ENCODE measurements at regions not wholly inside any gene's neighbourhood (a gene's known extent, or its start where the extent isn't known, plus 50 kb on each side); places are given as distances from the start of the nearest gene placed in this dataset.

GRCh38 chr18:10074110-10074509, 160.3 kb downstream of the VAPA start:
- no peak for TF ChIP-seq EZH2 (IDR thresholded peaks at IDR 0.05; ENCODE audit: insufficient read depth, low read length)
- no peak for TF ChIP-seq CTCF (IDR thresholded peaks at IDR 0.05; ENCODE audit: insufficient read depth, low read depth, low read length)
- H3K27me3 Mint-ChIP-seq (ENCODE audit: low read depth, unreplicated experiment), result peaks cover 27% of the 10 kb centered on the region
- H3K27me3 ChIP-seq (ENCODE audit: insufficient read depth, low read length), result peaks cover 3% of the 10 kb centered on the region
- H3K27ac ChIP-seq (ENCODE audit: low read depth, low read length), result no peak overlapping the region
- H3K79me2 ChIP-seq (ENCODE audit: insufficient read depth, low read length), result no peaks in the 10 kb centered on the region
- H3K4me1 Mint-ChIP-seq (ENCODE audit: low read depth, unreplicated experiment), result peaks cover 3% of the 10 kb centered on the region
- H3K4me3 Mint-ChIP-seq (ENCODE audit: unreplicated experiment), result no peak overlapping the region
- H3K36me3 Mint-ChIP-seq (ENCODE audit: low read depth, unreplicated experiment), result no peaks in the 10 kb centered on the region
- H3K4me3 ChIP-seq (ENCODE audit: insufficient read depth, low read depth, low read length), result no peak overlapping the region
- H4K20me1 ChIP-seq (ENCODE audit: insufficient read depth, low read length), result no peaks in the 10 kb centered on the region
- peaks cover 2% of the 10 kb centered on the region for H3K9me3 Mint-ChIP-seq (ENCODE audit: unreplicated experiment)
- H3K4me2 ChIP-seq (ENCODE audit: low read length), result no peak overlapping the region
- H3K4me1 ChIP-seq (ENCODE audit: insufficient read depth, low read length), result no peaks in the 10 kb centered on the region
- DNase-seq (ENCODE audit: low read depth), result peak; percentile 12
- no peak overlapping the region for H3K27ac Mint-ChIP-seq (ENCODE audit: unreplicated experiment)
- H2AFZ ChIP-seq (ENCODE audit: low read depth, low read length), result no peak overlapping the region
- no peak for FAIRE-seq
- no peaks in the 10 kb centered on the region for H3K36me3 ChIP-seq (ENCODE audit: insufficient read depth, low read length)
- H3K9me3 ChIP-seq (ENCODE audit: insufficient read depth, low read depth, low read length), result no peaks in the 10 kb centered on the region
- no peak overlapping the region for H3K9ac ChIP-seq (ENCODE audit: low read length)

GRCh38 chr18:10074728-10075127, 160.9 kb downstream of the VAPA start:
- no peak overlapping the region for H3K4me3 Mint-ChIP-seq (ENCODE audit: unreplicated experiment)
- H3K9me3 Mint-ChIP-seq (ENCODE audit: unreplicated experiment), result peaks cover 2% of the 10 kb centered on the region
- no peak for DNase-seq (ENCODE audit: low read depth)
- no peak overlapping the region for H3K9ac ChIP-seq (ENCODE audit: low read length)
- H3K4me1 ChIP-seq (ENCODE audit: insufficient read depth, low read length), result no peaks in the 10 kb centered on the region
- H3K4me1 Mint-ChIP-seq (ENCODE audit: low read depth, unreplicated experiment), result peaks cover 3% of the 10 kb centered on the region
- H3K27ac Mint-ChIP-seq (ENCODE audit: unreplicated experiment), result no peak overlapping the region
- H3K36me3 ChIP-seq (ENCODE audit: insufficient read depth, low read length), result no peaks in the 10 kb centered on the region
- no peak overlapping the region for H3K4me2 ChIP-seq (ENCODE audit: low read length)
- TF ChIP-seq CTCF (IDR thresholded peaks at IDR 0.05; ENCODE audit: insufficient read depth, low read depth, low read length), result no peak
- no peak for TF ChIP-seq EZH2 (IDR thresholded peaks at IDR 0.05; ENCODE audit: insufficient read depth, low read length)
- H3K36me3 Mint-ChIP-seq (ENCODE audit: low read depth, unreplicated experiment), result no peaks in the 10 kb centered on the region
- FAIRE-seq, result no peak
- no peaks in the 10 kb centered on the region for H3K79me2 ChIP-seq (ENCODE audit: insufficient read depth, low read length)
- H3K9me3 ChIP-seq (ENCODE audit: insufficient read depth, low read depth, low read length), result no peaks in the 10 kb centered on the region
- H3K27me3 ChIP-seq (ENCODE audit: insufficient read depth, low read length), result peaks cover 3% of the 10 kb centered on the region
- no peak overlapping the region for H2AFZ ChIP-seq (ENCODE audit: low read depth, low read length)
- peaks cover 26% of the 10 kb centered on the region for H3K27me3 Mint-ChIP-seq (ENCODE audit: low read depth, unreplicated experiment)
- H3K4me3 ChIP-seq (ENCODE audit: insufficient read depth, low read depth, low read length), result no peak overlapping the region
- H3K27ac ChIP-seq (ENCODE audit: low read depth, low read length), result no peak overlapping the region
- no peaks in the 10 kb centered on the region for H4K20me1 ChIP-seq (ENCODE audit: insufficient read depth, low read length)

- DNase-seq (ENCODE audit: low read depth), result no peak
- Mint-ChIP-seq H3K27ac (ENCODE audit: unreplicated experiment) (no peak overlapping the region), H3K4me1 (ENCODE audit: low read depth, unreplicated experiment) (peaks cover 3% of the 10 kb centered on the region), H3K4me3 (ENCODE audit: unreplicated experiment) (no peak overlapping the region), H3K36me3 (ENCODE audit: low read depth, unreplicated experiment) (peaks cover 2% of the 10 kb centered on the region), H3K9me3 (ENCODE audit: unreplicated experiment) (peaks cover 7% of the 10 kb centered on the region), H3K27me3 (ENCODE audit: low read depth, unreplicated experiment) (peaks cover 20% of the 10 kb centered on the region)
- no peak overlapping the region for H3K4me3 ChIP-seq (ENCODE audit: insufficient read depth, low read depth, low read length)
- no peak overlapping the region for H3K27ac ChIP-seq (ENCODE audit: low read depth, low read length)
- H3K79me2 ChIP-seq (ENCODE audit: insufficient read depth, low read length), result no peaks in the 10 kb centered on the region
- no peak overlapping the region for H3K4me2 ChIP-seq (ENCODE audit: low read length)
- no peaks in the 10 kb centered on the region for H3K36me3 ChIP-seq (ENCODE audit: insufficient read depth, low read length)
- no peak overlapping the region for H3K9ac ChIP-seq (ENCODE audit: low read length)
- no peak for TF ChIP-seq CTCF (IDR thresholded peaks at IDR 0.05; ENCODE audit: insufficient read depth, low read depth, low read length)
- H3K27me3 ChIP-seq (ENCODE audit: insufficient read depth, low read length), result peaks cover 3% of the 10 kb centered on the region
- no peaks in the 10 kb centered on the region for H3K4me1 ChIP-seq (ENCODE audit: insufficient read depth, low read length)
- H2AFZ ChIP-seq (ENCODE audit: low read depth, low read length), result no peak overlapping the region
- no peaks in the 10 kb centered on the region for H3K9me3 ChIP-seq (ENCODE audit: insufficient read depth, low read depth, low read length)
- H4K20me1 ChIP-seq (ENCODE audit: insufficient read depth, low read length), result no peaks in the 10 kb centered on the region
- no peak for FAIRE-seq
These were observed 162.8 kb downstream of the VAPA start for GRCh38 chr18:10076502-10077030.

Data from astrocyte (in vitro differentiated cells and primary cell).